Trophoblast cell (in vitro differentiated cells and primary cell): ENCODE measurements at regions not wholly inside any gene's neighbourhood (a gene's known extent, or its start where the extent isn't known, plus 50 kb on each side); places are given as distances from the start of the nearest gene placed in this dataset.

Source experiments
- DNase-seq, 2 donors: peaks; one replicate each; pipeline ENCODE4 v3.0.0-alpha.2; 2016
- H2AFZ ChIP-seq: 2 replicates; pipeline ENCODE4 v1.6.1; 2013; ENCODE audit warnings: low read length, moderate library complexity, mild to moderate bottlenecking; ENCODE audit not compliant: insufficient read depth, poor library complexity
- H2AK5ac ChIP-seq: 2 replicates; pipeline ENCODE4 v1.6.1; 2013; ENCODE audit warnings: mild to moderate bottlenecking, low read length
- H2BK120ac ChIP-seq: 2 replicates; pipeline ENCODE4 v1.6.1; 2013; ENCODE audit warnings: low read length, mild to moderate bottlenecking, moderate library complexity; ENCODE audit not compliant: insufficient read depth, poor library complexity
- H2BK12ac ChIP-seq: 2 replicates; pipeline ENCODE4 v1.6.1; 2013; ENCODE audit warnings: mild to moderate bottlenecking, low read length, moderate library complexity
- H2BK5ac ChIP-seq: 2 replicates; pipeline ENCODE4 v1.6.1; 2013; ENCODE audit warnings: low read length, low read depth, moderate library complexity, mild to moderate bottlenecking; ENCODE audit not compliant: poor library complexity
- H3K14ac ChIP-seq: 2 replicates; pipeline ENCODE4 v1.6.1; 2013; ENCODE audit warnings: mild to moderate bottlenecking, low read length
- H3K18ac ChIP-seq: 2 replicates; pipeline ENCODE4 v1.6.1; 2013; ENCODE audit warnings: mild to moderate bottlenecking, low read length
- H3K23ac ChIP-seq: 2 replicates; pipeline ENCODE4 v1.6.1; 2013; ENCODE audit warnings: low read length
- H3K27ac ChIP-seq: 2 replicates; pipeline ENCODE4 v1.5.1; 2013; ENCODE audit warnings: low read depth, mild to moderate bottlenecking, inconsistent platforms, low read length, moderate library complexity
- H3K27me3 ChIP-seq: 2 replicates; pipeline ENCODE4 v1.6.1; 2013; ENCODE audit warnings: inconsistent platforms, mild to moderate bottlenecking, low read length, moderate library complexity; ENCODE audit not compliant: insufficient read depth
- H3K36me3 ChIP-seq, 2 experiments: 1 replicate in 1 of 2; 2 replicates in 1 of 2; pipeline ENCODE4 v1.6.1; 2013; ENCODE audit warnings: low read length in 2 of 2, mild to moderate bottlenecking in 2 of 2, moderate library complexity in 1 of 2; ENCODE audit not compliant: insufficient read depth in 2 of 2, control insufficient read depth in 1 of 2
- H3K4ac ChIP-seq: 2 replicates; pipeline ENCODE4 v1.6.1; 2013; ENCODE audit warnings: low read depth, mild to moderate bottlenecking, low read length, moderate library complexity
- H3K4me1 ChIP-seq, 2 experiments: 1 replicate in 1 of 2; 2 replicates in 1 of 2; pipeline ENCODE4 v1.6.1; 2013; ENCODE audit warnings: low read length in 2 of 2, mild to moderate bottlenecking in 2 of 2, moderate library complexity in 1 of 2; ENCODE audit not compliant: insufficient read depth in 2 of 2, control insufficient read depth in 1 of 2
- H3K4me2 ChIP-seq: 2 replicates; pipeline ENCODE4 v1.6.1; 2013; ENCODE audit warnings: inconsistent platforms, mild to moderate bottlenecking, low read length, moderate library complexity
- H3K4me3 ChIP-seq: 2 replicates; pipeline ENCODE4 v1.5.1; 2013; ENCODE audit warnings: mild to moderate bottlenecking, low read depth, low read length, inconsistent platforms
- H3K79me1 ChIP-seq: one replicate; pipeline ENCODE4 v1.6.1; 2013; ENCODE audit warnings: low read length
- H3K79me2 ChIP-seq: 2 replicates; pipeline ENCODE4 v1.6.1; 2013; ENCODE audit warnings: low read length, mild to moderate bottlenecking; ENCODE audit not compliant: control insufficient read depth, insufficient read depth, poor library complexity
- H3K9ac ChIP-seq: 2 replicates; pipeline ENCODE4 v1.6.1; 2013; ENCODE audit warnings: mild to moderate bottlenecking, low read length
- H3K9me3 ChIP-seq: 2 replicates; pipeline ENCODE4 v1.6.1; 2013; ENCODE audit warnings: low read depth, mild to moderate bottlenecking, control low read depth, inconsistent platforms, low read length; ENCODE audit not compliant: insufficient read depth
- H4K12ac ChIP-seq: 2 replicates; pipeline ENCODE4 v1.6.1; 2013; ENCODE audit warnings: low read depth, mild to moderate bottlenecking, low read length, moderate library complexity
- H4K8ac ChIP-seq: 2 replicates; pipeline ENCODE4 v1.6.1; 2013; ENCODE audit warnings: low read depth, mild to moderate bottlenecking, low read length, moderate library complexity
- H4K91ac ChIP-seq: one replicate; pipeline ENCODE4 v1.6.1; 2013; ENCODE audit warnings: low read depth, mild to moderate bottlenecking, low read length, moderate library complexity
- WGBS: extraction: QIAGEN DNeasy Blood & Tissue Kit; methylation state at CpG from one replicate; pipeline ENCODE4 v1.1.7; 2013; ENCODE audit warnings: missing lambda C conversion rate; ENCODE audit not compliant: insufficient read length, insufficient coverage; ENCODE audit errors: extremely low coverage; 5-methylcytosine and 5-hydroxymethylcytosine counted together

DNA sequence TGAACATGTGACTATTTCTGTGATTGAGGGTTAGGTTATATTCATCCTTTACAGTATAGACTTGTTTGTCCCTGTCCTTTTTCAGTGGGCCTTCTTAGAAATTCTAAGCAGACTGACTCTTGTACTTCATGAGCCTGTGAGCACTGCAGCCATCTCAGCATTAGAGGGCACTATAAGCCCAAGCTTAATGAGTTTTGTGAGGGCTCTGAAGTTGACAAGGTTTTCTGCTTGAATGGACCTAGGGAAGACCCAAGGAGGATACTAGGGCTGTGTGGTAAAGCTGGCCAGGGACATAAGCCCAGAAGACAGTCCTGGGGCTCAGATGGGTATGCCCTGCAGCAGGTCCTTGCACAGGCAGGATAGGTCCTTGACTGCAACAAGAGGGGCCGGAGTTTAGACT is 126.5 kb downstream of the MRPS30 start:
- H3K14ac ChIP-seq, result no peak overlapping the region
- no peak overlapping the region for H2BK120ac ChIP-seq
- no peaks in the 10 kb centered on the region for H3K27me3 ChIP-seq
- no peak overlapping the region for H4K8ac ChIP-seq
- H3K9ac ChIP-seq, result no peak overlapping the region
- H3K18ac ChIP-seq, result no peak overlapping the region
- H2AFZ ChIP-seq, result no peak overlapping the region
- no peaks in the 10 kb centered on the region for H3K4me1 ChIP-seq
- H3K27ac ChIP-seq, result no peak overlapping the region
- H3K79me2 ChIP-seq, result no peaks in the 10 kb centered on the region
- H3K4ac ChIP-seq, result no peak overlapping the region
- H3K4me2 ChIP-seq, result no peak overlapping the region
- no peaks in the 10 kb centered on the region for H3K9me3 ChIP-seq
- no peak overlapping the region for H3K23ac ChIP-seq
- H4K91ac ChIP-seq, result no peak overlapping the region
- H2BK5ac ChIP-seq, result no peak overlapping the region
- no peak overlapping the region for H3K4me3 ChIP-seq
- H3K79me1 ChIP-seq, result no peaks in the 10 kb centered on the region
- no peaks in the 10 kb centered on the region for H3K36me3 ChIP-seq
- no peak overlapping the region for H4K12ac ChIP-seq
- H2BK12ac ChIP-seq, result no peak overlapping the region
- WGBS, result no CpG with 5 or more reads among the region's 1 CpG
- no peak for DNase-seq
- H2AK5ac ChIP-seq, result no peak overlapping the region

DNA sequence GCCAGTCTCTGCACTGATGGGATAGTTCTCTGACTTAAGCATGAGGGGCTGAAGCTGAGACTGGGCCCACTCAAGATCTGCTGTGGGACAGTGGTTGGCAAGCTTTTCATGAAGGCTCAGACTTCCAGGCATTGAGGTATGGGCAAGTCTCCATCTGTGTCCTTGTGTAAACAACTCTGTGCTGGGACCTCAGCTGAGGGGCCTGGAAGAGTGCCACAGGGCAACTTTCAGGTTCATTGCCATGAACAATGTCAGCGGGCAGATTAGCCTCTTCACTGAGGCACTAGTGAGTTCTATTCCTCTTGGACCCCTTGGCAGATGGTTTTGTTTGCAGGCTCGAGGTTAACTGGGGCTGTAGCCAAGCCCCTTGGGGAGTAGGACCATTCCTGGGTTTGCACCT is 127.1 kb downstream of the MRPS30 start:
- no peak overlapping the region for H2BK12ac ChIP-seq
- no CpG with 5 or more reads among the region's 2 CpGs for WGBS
- H3K36me3 ChIP-seq, result no peaks in the 10 kb centered on the region

DNA sequence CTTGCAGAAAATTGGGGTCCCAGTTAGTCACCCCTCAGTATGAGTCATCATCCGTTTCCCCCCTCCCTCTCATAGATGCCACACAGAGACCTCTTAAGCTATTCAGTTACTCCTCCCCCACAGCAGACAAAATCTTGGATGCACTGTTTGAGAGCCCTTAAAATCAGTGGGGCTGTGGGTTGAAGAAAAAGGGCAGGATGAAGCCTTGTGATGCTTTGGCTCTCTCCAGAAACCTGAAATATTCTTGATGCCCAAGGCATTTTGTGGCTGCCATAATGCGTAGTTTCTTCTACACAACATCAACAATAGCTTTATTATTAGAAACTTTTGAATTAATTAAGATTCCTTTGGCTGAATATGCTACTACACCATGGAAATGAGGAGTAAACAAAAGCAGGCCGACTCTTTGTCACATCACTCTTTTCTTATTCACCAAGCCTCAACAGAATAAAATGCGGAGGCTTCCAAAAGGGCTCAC is 133.8 kb downstream of the MRPS30 start:
- Histone ChIP-seq H3K18ac (no peak overlapping the region), H4K91ac (no peak overlapping the region), H2AFZ (no peak overlapping the region), H3K9ac (no peak overlapping the region), H3K79me2 (no peaks in the 10 kb centered on the region), H3K9me3 (no peaks in the 10 kb centered on the region), H3K14ac (no peak overlapping the region), H3K36me3 (no peaks in the 10 kb centered on the region), H3K4me2 (no peak overlapping the region), H3K79me1 (no peaks in the 10 kb centered on the region), H2BK5ac (no peak overlapping the region), H3K4me3 (no peak overlapping the region), H2BK12ac (no peak overlapping the region), H2AK5ac (no peak overlapping the region), H3K27me3 (no peaks in the 10 kb centered on the region), H3K4ac (no peak overlapping the region), H4K8ac (no peak overlapping the region), H3K4me1 (no peaks in the 10 kb centered on the region), H3K27ac (no peak overlapping the region), H2BK120ac (no peak overlapping the region), H4K12ac (no peak overlapping the region), H3K23ac (no peak overlapping the region)
- WGBS, result no CpG with 5 or more reads among the region's 4 CpGs
- no peak for DNase-seq

More for the DNA sequence above, 127.1 kb downstream of the MRPS30 start:
- no peaks in the 10 kb centered on the region for H3K9me3 ChIP-seq
- no peak overlapping the region for H3K4me3 ChIP-seq
- no peaks in the 10 kb centered on the region for H3K79me1 ChIP-seq
- H2AK5ac ChIP-seq, result no peak overlapping the region
- no peaks in the 10 kb centered on the region for H3K79me2 ChIP-seq
- DNase-seq, result no peak
- no peaks in the 10 kb centered on the region for H3K4me1 ChIP-seq
- no peak overlapping the region for H4K91ac ChIP-seq
- H2AFZ ChIP-seq, result no peak overlapping the region
- no peak overlapping the region for H3K4ac ChIP-seq
- H3K23ac ChIP-seq, result no peak overlapping the region
- H3K18ac ChIP-seq, result no peak overlapping the region
- no peak overlapping the region for H2BK120ac ChIP-seq
- no peak overlapping the region for H3K14ac ChIP-seq
- H4K12ac ChIP-seq, result no peak overlapping the region
- H4K8ac ChIP-seq, result no peak overlapping the region
- H3K4me2 ChIP-seq, result no peak overlapping the region
- H3K27me3 ChIP-seq, result no peaks in the 10 kb centered on the region
- no peak overlapping the region for H3K9ac ChIP-seq
- H2BK5ac ChIP-seq, result no peak overlapping the region
- no peak overlapping the region for H3K27ac ChIP-seq

DNA sequence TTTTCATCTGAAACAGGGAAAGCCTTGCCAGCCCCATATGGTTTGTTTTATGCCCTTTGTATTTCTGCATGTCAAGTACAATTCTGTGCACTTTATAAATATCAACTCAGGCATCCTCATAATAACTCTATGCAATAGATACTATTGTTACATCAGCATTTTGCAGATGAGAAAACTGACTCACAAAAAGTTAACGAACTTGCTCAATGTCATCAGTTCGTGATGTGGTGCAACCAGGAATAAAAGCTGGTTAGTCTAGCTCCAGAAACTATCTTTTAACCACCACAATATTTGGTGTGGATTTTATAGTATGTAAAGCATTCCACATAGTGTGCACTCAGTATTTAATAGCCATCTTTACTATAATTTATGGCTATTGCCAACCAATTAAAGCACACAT is 134.9 kb downstream of the MRPS30 start:
- Histone ChIP-seq H3K18ac (no peak overlapping the region), H3K27ac (no peak overlapping the region), H3K9ac (no peak overlapping the region), H2BK120ac (no peak overlapping the region), H3K36me3 (no peaks in the 10 kb centered on the region), H2BK12ac (no peak overlapping the region), H3K79me1 (no peaks in the 10 kb centered on the region), H3K4me1 (no peaks in the 10 kb centered on the region), H4K8ac (no peak overlapping the region), H2BK5ac (no peak overlapping the region), H3K23ac (no peak overlapping the region), H3K4me3 (no peak overlapping the region), H4K91ac (no peak overlapping the region), H3K79me2 (no peaks in the 10 kb centered on the region), H3K9me3 (no peaks in the 10 kb centered on the region), H3K14ac (no peak overlapping the region), H2AK5ac (no peak overlapping the region), H4K12ac (no peak overlapping the region), H3K4me2 (no peak overlapping the region), H3K27me3 (no peaks in the 10 kb centered on the region), H2AFZ (no peak overlapping the region), H3K4ac (no peak overlapping the region)
- WGBS, result no CpG with 5 or more reads among the region's 2 CpGs
- DNase-seq, result no peak
